ENCODE measurements at regions not wholly inside any gene's neighbourhood (a gene's known extent, or its start where the extent isn't known, plus 50 kb on each side); places are given as distances from the start of the nearest gene placed in this dataset.

- TF ChIP-seq EP300 (IDR thresholded peaks at IDR 0.05) (no peak), POLR2A (IDR thresholded peaks at IDR 0.05) (no peak), CTCF (IDR thresholded peaks at IDR 0.05) (no peak)
- 88 to 94% (median 88%) methylated on average over 4 of the region's 4 CpGs for WGBS, 3 donors
- no peak for DNase-seq
- Histone ChIP-seq H3K4me3 (no peak overlapping the region), H3K27me3 (no peaks in the 10 kb centered on the region), H3K9me3 (no peaks in the 10 kb centered on the region), H3K36me3 (no peaks in the 10 kb centered on the region), H3K4me1 (ENCODE audit: insufficient read depth) (no peaks in the 10 kb centered on the region), H3K27ac (no peak overlapping the region)
- intact Hi-C loops (cut with DNase I) = no loop called here
Observed at GRCh38 chr20:39133201-39133600, 171.1 kb downstream of the DHX35 start.

GRCh38 chr20:39132511-39132910, 170.4 kb downstream of the DHX35 start:
- DNase-seq = no peak
- H3K27me3 ChIP-seq = no peaks in the 10 kb centered on the region
- H3K27ac ChIP-seq = no peak overlapping the region
- H3K9me3 ChIP-seq = no peaks in the 10 kb centered on the region
- intact Hi-C loops (cut with DNase I) = no loop called here
- H3K4me1 ChIP-seq (ENCODE audit: insufficient read depth) = no peaks in the 10 kb centered on the region
- H3K4me3 ChIP-seq = no peak overlapping the region
- WGBS, 3 donors = 71 to 79% (median 76%) methylated on average over 5 of the region's 5 CpGs
- H3K36me3 ChIP-seq = no peaks in the 10 kb centered on the region
- TF ChIP-seq CTCF (IDR thresholded peaks at IDR 0.05) = no peak
- no peak for TF ChIP-seq POLR2A (IDR thresholded peaks at IDR 0.05)
- TF ChIP-seq EP300 (IDR thresholded peaks at IDR 0.05) = no peak

- no peak overlapping the region for H3K27ac ChIP-seq
- TF ChIP-seq EP300 (IDR thresholded peaks at IDR 0.05) (no peak), POLR2A (IDR thresholded peaks at IDR 0.05) (no peak), CTCF (IDR thresholded peaks at IDR 0.05) (no peak)
- no peaks in the 10 kb centered on the region for H3K36me3 ChIP-seq
- DNase-seq = no peak
- intact Hi-C loops (cut with DNase I) = no loop called here
- no peaks in the 10 kb centered on the region for H3K9me3 ChIP-seq
- no peaks in the 10 kb centered on the region for H3K27me3 ChIP-seq
- H3K4me3 ChIP-seq = no peak overlapping the region
- no peaks in the 10 kb centered on the region for H3K4me1 ChIP-seq (ENCODE audit: insufficient read depth)
Observed at GRCh38 chr20:39132093-39132492, 169.9 kb downstream of the DHX35 start.

GRCh38 chr20:39130627-39131026, 168.5 kb downstream of the DHX35 start:
- Histone ChIP-seq H3K36me3 (no peaks in the 10 kb centered on the region), H3K9me3 (no peaks in the 10 kb centered on the region), H3K27ac (no peak overlapping the region), H3K4me3 (no peak overlapping the region), H3K27me3 (no peaks in the 10 kb centered on the region), H3K4me1 (ENCODE audit: insufficient read depth) (no peaks in the 10 kb centered on the region)
- TF ChIP-seq CTCF (IDR thresholded peaks at IDR 0.05) (no peak), EP300 (IDR thresholded peaks at IDR 0.05) (no peak), POLR2A (IDR thresholded peaks at IDR 0.05) (no peak)
- WGBS, 3 donors = 65 to 78% (median 70%) methylated on average over 12 of the region's 12 CpGs
- no peak for DNase-seq
- intact Hi-C loops (cut with DNase I) = no loop called here

GRCh38 chr20:39129523-39129922, 167.4 kb downstream of the DHX35 start:
- DNase-seq = no peak
- Histone ChIP-seq H3K4me3 (no peak overlapping the region), H3K27ac (no peak overlapping the region), H3K27me3 (no peaks in the 10 kb centered on the region), H3K36me3 (no peaks in the 10 kb centered on the region), H3K9me3 (no peaks in the 10 kb centered on the region), H3K4me1 (ENCODE audit: insufficient read depth) (no peaks in the 10 kb centered on the region)
- 65 to 81% (median 80%) methylated on average over 2 of the region's 2 CpGs for WGBS, 3 donors
- TF ChIP-seq EP300 (IDR thresholded peaks at IDR 0.05) (no peak), POLR2A (IDR thresholded peaks at IDR 0.05) (no peak), CTCF (IDR thresholded peaks at IDR 0.05) (no peak)
- intact Hi-C loops (cut with DNase I) = no loop called here

Measured in ovary (tissue), 7 donors.